ENCODE measurements at regions not wholly inside any gene's neighbourhood (a gene's known extent, or its start where the extent isn't known, plus 50 kb on each side); places are given as distances from the start of the nearest gene placed in this dataset.

GRCh38 chr3:41116851-41117250 lies 82.5 kb upstream of the CTNNB1 start:
- Histone ChIP-seq H3K4me2 (no peak overlapping the region), H3K4me3 (no peak overlapping the region), H3K9me2 (replicated peaks; ENCODE audit: insufficient read depth) (no peaks in the 10 kb centered on the region), H4K20me1 (ENCODE audit: insufficient read depth, poor library complexity, severe bottlenecking) (no peaks in the 10 kb centered on the region), H2AFZ (no peak overlapping the region), H3K27me3 (no peaks in the 10 kb centered on the region), H3K36me3 (replicated peaks; ENCODE audit: insufficient read depth, low read depth) (no peaks in the 10 kb centered on the region), H3K27ac (no peak overlapping the region), H3K9me3 (ENCODE audit: low read depth) (no peaks in the 10 kb centered on the region), H3K79me2 (no peaks in the 10 kb centered on the region), H3K4me1 (ENCODE audit: insufficient read depth) (no peaks in the 10 kb centered on the region)
- TF ChIP-seq EZH2phosphoT487 (IDR thresholded peaks at IDR 0.05; ENCODE audit: low read depth, severe bottlenecking, unreplicated experiment) (no peak), CTCF (IDR thresholded peaks at IDR 0.05; ENCODE audit: poor library complexity) (no peak), EZH2 (IDR thresholded peaks at IDR 0.05; ENCODE audit: borderline replicate concordance) (no peak)
- 41% methylated on average over 8 of the region's 8 CpGs for WGBS (ENCODE audit: low lambda C conversion rate, missing lambda C conversion rate)
- DNase-seq (ENCODE audit: low spot score) = no peak

GRCh38 chr3:41117398-41117870 lies 81.9 kb upstream of the CTNNB1 start:
- Histone ChIP-seq H3K4me3 (no peak overlapping the region), H3K9me2 (replicated peaks; ENCODE audit: insufficient read depth) (no peaks in the 10 kb centered on the region), H4K20me1 (ENCODE audit: insufficient read depth, poor library complexity, severe bottlenecking) (no peaks in the 10 kb centered on the region), H2AFZ (no peak overlapping the region), H3K79me2 (no peaks in the 10 kb centered on the region), H3K9me3 (ENCODE audit: low read depth) (no peaks in the 10 kb centered on the region), H3K27ac (no peak overlapping the region), H3K36me3 (replicated peaks; ENCODE audit: insufficient read depth, low read depth) (no peaks in the 10 kb centered on the region), H3K27me3 (no peaks in the 10 kb centered on the region), H3K4me1 (ENCODE audit: insufficient read depth) (no peaks in the 10 kb centered on the region), H3K4me2 (no peak overlapping the region)
- DNase-seq (ENCODE audit: low spot score) = peak; percentile 46
- TF ChIP-seq EZH2 (IDR thresholded peaks at IDR 0.05; ENCODE audit: borderline replicate concordance) = no peak
- TF ChIP-seq EZH2phosphoT487 (IDR thresholded peaks at IDR 0.05; ENCODE audit: low read depth, severe bottlenecking, unreplicated experiment) = no peak
- no peak for TF ChIP-seq CTCF (IDR thresholded peaks at IDR 0.05; ENCODE audit: poor library complexity)
- 74% methylated on average over 15 of the region's 15 CpGs for WGBS (ENCODE audit: low lambda C conversion rate, missing lambda C conversion rate)

GRCh38 chr3:41118461-41119390 lies 80.6 kb upstream of the CTNNB1 start:
- no peaks in the 10 kb centered on the region for H3K9me2 ChIP-seq (replicated peaks; ENCODE audit: insufficient read depth)
- H3K36me3 ChIP-seq (replicated peaks; ENCODE audit: insufficient read depth, low read depth) = no peaks in the 10 kb centered on the region
- H3K27ac ChIP-seq = no peak overlapping the region
- H3K4me3 ChIP-seq = no peak overlapping the region
- no peaks in the 10 kb centered on the region for H4K20me1 ChIP-seq (ENCODE audit: insufficient read depth, poor library complexity, severe bottlenecking)
- H3K4me1 ChIP-seq (ENCODE audit: insufficient read depth) = no peaks in the 10 kb centered on the region
- no peak overlapping the region for H3K4me2 ChIP-seq
- no peaks in the 10 kb centered on the region for H3K27me3 ChIP-seq
- H2AFZ ChIP-seq = no peak overlapping the region
- WGBS (ENCODE audit: low lambda C conversion rate, missing lambda C conversion rate) = 68% methylated on average over 10 of the region's 10 CpGs
- DNase-seq (ENCODE audit: low spot score) = no peak
- H3K79me2 ChIP-seq = no peaks in the 10 kb centered on the region
- no peaks in the 10 kb centered on the region for H3K9me3 ChIP-seq (ENCODE audit: low read depth)
- TF ChIP-seq CTCF (IDR thresholded peaks at IDR 0.05; ENCODE audit: poor library complexity) (no peak), EZH2phosphoT487 (IDR thresholded peaks at IDR 0.05; ENCODE audit: low read depth, severe bottlenecking, unreplicated experiment) (no peak), EZH2 (IDR thresholded peaks at IDR 0.05; ENCODE audit: borderline replicate concordance) (no peak)

Measured in hepatocyte (in vitro differentiated cells).